GM12864 (cell line): ENCODE measurements at regions not wholly inside any gene's neighbourhood (a gene's known extent, or its start where the extent isn't known, plus 50 kb on each side); places are given as distances from the start of the nearest gene placed in this dataset.
"Not testable (repeated sequence)": the region's sequence is repeated elsewhere in the genome, so short reads cannot be mapped to it uniquely, and the experiment has no call there.

Experiments used
- DNase-seq: peaks from one replicate; pipeline ENCODE4 v3.0.0-alpha.2; 2011; ENCODE audit warnings: low read depth
- H3K4me3 ChIP-seq: 2 replicates; pipeline ENCODE4 v1.5.1; 2011; ENCODE audit warnings: mild to moderate bottlenecking, low read depth, low read length, control low read depth
- CTCF ChIP-seq: IDR thresholded peaks from 2 replicates; pipeline ENCODE4 v1.5.1; 2011; ENCODE audit warnings: low read depth, mild to moderate bottlenecking, moderate library complexity, low read length, control low read depth, inconsistent platforms; ENCODE audit errors: missing control alignments

GRCh38 chr16:5252791-5253190 is 155.2 kb upstream of the EEF2KMT start:
- no peak for TF ChIP-seq CTCF
- H3K4me3 ChIP-seq: no peak overlapping the region
- DNase-seq: no peak

DNA sequence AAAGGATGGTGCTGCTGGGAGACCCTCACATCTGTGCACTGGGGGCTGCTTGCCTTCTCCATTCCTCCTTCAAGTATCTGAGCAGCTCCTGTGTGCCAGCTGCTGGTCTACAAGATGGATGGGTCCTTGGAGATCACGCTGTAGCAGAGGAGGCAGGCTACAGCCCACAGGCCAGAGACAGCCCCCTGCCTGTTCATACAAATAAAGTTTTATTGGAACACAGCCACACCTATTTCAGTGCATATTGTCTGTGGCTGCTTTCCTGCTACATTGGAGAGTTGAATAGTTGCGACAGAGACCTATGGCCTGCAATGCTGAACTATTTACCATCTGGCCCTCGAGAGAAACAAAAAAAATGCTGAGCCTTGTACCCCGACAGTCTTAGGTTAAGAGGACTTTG is 149.8 kb upstream of the EEF2KMT start:
- not testable (repeated sequence) for DNase-seq, H3K4me3 ChIP-seq

DNA sequence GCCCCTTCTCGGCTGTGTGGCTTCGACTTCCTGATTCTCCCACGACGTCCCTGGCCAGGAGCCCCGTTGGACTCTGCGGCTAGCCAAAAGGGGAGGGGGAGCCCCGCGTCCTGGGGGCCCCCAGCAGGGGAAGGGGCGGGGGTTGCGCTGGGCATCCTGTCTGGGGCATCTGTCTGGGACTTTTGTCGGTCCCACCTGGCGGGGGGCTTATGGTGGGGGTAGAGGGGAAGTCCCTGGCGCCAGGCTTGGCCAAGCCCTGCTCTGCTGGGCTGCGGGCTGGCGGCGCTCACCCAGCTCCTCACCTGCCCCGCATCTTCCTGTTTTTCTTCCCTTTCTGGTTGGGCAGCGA is 142.7 kb upstream of the EEF2KMT start:
- not testable (repeated sequence) for DNase-seq, H3K4me3 ChIP-seq

GRCh38 chr16:5239472-5240277 is 142.1 kb upstream of the EEF2KMT start:
- peak; percentile 48 for TF ChIP-seq CTCF
- H3K4me3 ChIP-seq, DNase-seq: not testable (repeated sequence)

DNA sequence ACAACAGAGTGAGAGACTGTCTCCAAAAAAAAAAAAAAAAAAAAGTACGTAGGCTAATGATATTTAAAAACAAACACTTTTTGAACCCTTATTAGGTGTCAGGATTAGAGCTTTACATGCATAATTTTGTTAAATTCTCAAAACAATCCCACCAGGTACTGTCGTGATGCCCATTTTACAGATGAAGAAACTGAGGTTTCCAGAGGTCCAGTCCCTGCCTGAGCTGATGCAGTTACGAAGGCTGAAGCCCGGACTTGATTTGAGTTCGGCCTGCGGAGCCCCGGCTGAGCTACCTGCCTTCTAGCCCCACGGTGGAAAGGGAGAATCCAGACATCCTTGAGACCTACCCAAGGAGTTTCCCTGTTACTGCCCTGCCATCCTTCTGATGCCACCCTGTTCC is 137.5 kb upstream of the EEF2KMT start:
- H3K4me3 ChIP-seq: no peak overlapping the region
- no peak for TF ChIP-seq CTCF
- DNase-seq: no peak

- H3K4me3 ChIP-seq: no peak overlapping the region
- DNase-seq: no peak
- TF ChIP-seq CTCF: no peak
Observed at GRCh38 chr16:5234295-5235050, 136.9 kb upstream of the EEF2KMT start.

DNA sequence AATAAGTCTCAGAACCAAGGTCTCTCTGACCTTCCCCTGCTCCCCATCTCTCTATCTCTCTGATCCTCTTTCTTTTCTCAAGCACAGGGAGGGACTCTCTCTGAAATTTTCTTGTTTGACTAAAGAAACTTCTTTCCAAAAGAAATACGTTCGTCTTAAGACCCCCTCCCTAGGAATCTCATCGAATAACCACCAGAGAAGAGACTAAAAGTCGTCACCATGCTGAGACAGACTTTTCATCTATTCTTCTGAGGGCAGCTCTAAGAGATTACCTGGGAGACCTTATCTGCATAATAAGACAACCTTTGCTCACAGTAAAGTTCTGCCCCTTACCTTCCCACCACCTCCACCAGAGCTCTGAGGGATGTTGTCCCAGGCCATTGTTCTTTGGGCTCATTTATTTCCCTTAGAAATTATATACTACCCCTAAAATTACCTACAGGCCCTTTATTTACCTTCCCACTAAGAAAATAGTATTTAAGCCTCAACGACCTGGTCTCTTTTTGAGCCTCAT is 133.7 kb upstream of the EEF2KMT start:
- DNase-seq: no peak
- H3K4me3 ChIP-seq: no peak overlapping the region
- TF ChIP-seq CTCF: no peak

- no peak overlapping the region for H3K4me3 ChIP-seq
- no peak for DNase-seq
- TF ChIP-seq CTCF: no peak
Observed at GRCh38 chr16:5228369-5228768, 130.8 kb upstream of the EEF2KMT start.
